Peyer's patch (tissue), 4 donors: ENCODE measurements at regions not wholly inside any gene's neighbourhood (a gene's known extent, or its start where the extent isn't known, plus 50 kb on each side); places are given as distances from the start of the nearest gene placed in this dataset.

ENCODE experiments used
- CTCF ChIP-seq, 6 experiments: fragments of 450-650 bp in 4 of 6; fragments of 200-600 bp in 2 of 6; sonication (generic) in 1 of 6; IDR thresholded peaks; one replicate each; pipeline ENCODE4 v1.5.1; 2017 to 2019; ENCODE audit warnings: antibody characterized with exemption in 6 of 6, mild to moderate bottlenecking in 3 of 6, moderate library complexity in 1 of 6
- POLR2A ChIP-seq, 2 donors: fragments of 450-650 bp; IDR thresholded peaks; one replicate each; pipeline ENCODE4 v1.5.1; 2017; ENCODE audit warnings: antibody characterized with exemption in 2 of 2, mild to moderate bottlenecking in 2 of 2, moderate library complexity in 2 of 2

GRCh38 chr4:24094726-24095125 is 204.9 kb upstream of the PPARGC1A start:
- TF ChIP-seq POLR2A (IDR thresholded peaks at IDR 0.05) = no peak
- no peak for TF ChIP-seq CTCF (IDR thresholded peaks at IDR 0.05)
